ENCODE measurements at regions not wholly inside any gene's neighbourhood (a gene's known extent, or its start where the extent isn't known, plus 50 kb on each side); places are given as distances from the start of the nearest gene placed in this dataset.
"Not testable (repeated sequence)": the region's sequence is repeated elsewhere in the genome, so short reads cannot be mapped to it uniquely, and the experiment has no call there.

DNA sequence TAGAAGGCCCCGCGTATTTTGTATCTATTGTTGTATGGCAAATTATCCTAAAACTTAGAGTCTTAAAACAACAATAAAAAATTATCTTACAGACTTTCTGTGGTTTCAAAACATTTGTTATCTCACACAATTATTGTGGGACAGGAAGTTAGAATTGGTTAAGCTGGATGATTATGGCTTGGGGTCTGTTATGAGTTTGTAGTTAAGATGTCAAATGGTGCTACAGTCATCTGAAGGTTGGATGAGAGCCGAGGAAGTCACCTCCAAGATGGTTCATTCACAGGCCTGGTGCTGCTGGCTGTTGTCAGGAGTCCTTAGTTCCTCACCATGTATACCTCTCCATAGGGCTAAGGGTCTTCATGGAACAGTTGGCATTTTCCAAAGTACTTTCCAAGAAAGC is 175.6 kb upstream of the FANCL start:
- no peaks in the 10 kb centered on the region for H3K9me3 ChIP-seq (ENCODE audit: control insufficient read depth in 2 of 2, insufficient read depth in 1 of 2, low read depth in 1 of 2, low read length in 1 of 2)
- WGBS, 2 donors, result 89% methylated on average over 3 of the region's 3 CpGs

DNA sequence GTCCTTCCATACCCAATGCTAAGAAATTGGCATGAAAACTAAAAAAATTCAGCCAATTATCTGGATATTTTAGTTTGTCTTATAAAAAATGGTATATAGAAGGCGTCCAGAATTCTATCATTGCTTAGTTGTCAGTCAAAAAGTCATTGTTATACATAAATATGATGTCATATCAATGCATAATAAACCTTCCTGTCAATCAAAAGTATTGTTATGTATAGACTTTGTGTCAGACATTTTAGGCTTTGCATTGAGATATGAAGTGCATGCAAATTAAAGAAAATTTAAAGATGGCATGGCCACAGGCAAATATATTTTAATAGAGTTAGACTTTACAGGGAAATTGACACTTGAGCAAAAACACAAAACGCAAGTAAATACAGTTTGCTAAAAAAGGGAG is 173.4 kb upstream of the FANCL start:
- H3K27me3 ChIP-seq (ENCODE audit: control insufficient read depth in 1 of 2, insufficient read depth in 2 of 2, low read length in 2 of 2), result no peaks in the 10 kb centered on the region
- 67 to 74% methylated on average over 2 of the region's 2 CpGs for WGBS, 2 donors
- no peaks in the 10 kb centered on the region for H3K9me3 ChIP-seq (ENCODE audit: control insufficient read depth in 2 of 2, insufficient read depth in 1 of 2, low read depth in 1 of 2, low read length in 1 of 2)
- H3K4me3 ChIP-seq (ENCODE audit: low read depth in 1 of 2, low read length in 2 of 2), result no peak overlapping the region
- H3K27ac ChIP-seq (ENCODE audit: low read depth in 2 of 2, low read length in 1 of 2), result no peak overlapping the region
- no peaks in the 10 kb centered on the region for H3K4me1 ChIP-seq (ENCODE audit: control insufficient read depth in 2 of 2, insufficient read depth in 2 of 2, low read length in 1 of 2)
- no peaks in the 10 kb centered on the region for H3K36me3 ChIP-seq (ENCODE audit: control insufficient read depth in 2 of 2, insufficient read depth in 2 of 2, low read length in 1 of 2)

More for the DNA sequence above, 175.6 kb upstream of the FANCL start:
- no peaks in the 10 kb centered on the region for H3K4me1 ChIP-seq (ENCODE audit: control insufficient read depth in 2 of 2, insufficient read depth in 2 of 2, low read length in 1 of 2)
- H3K27ac ChIP-seq (ENCODE audit: low read depth in 2 of 2, low read length in 1 of 2), result no peak overlapping the region
- peaks cover 0 to 2% of the 10 kb centered on the region in 2 donors for H3K27me3 ChIP-seq (ENCODE audit: control insufficient read depth in 1 of 2, insufficient read depth in 2 of 2, low read length in 2 of 2)
- H3K4me3 ChIP-seq (ENCODE audit: low read depth in 1 of 2, low read length in 2 of 2), result no peak overlapping the region
- no peaks in the 10 kb centered on the region for H3K36me3 ChIP-seq (ENCODE audit: control insufficient read depth in 2 of 2, insufficient read depth in 2 of 2, low read length in 1 of 2)

DNA sequence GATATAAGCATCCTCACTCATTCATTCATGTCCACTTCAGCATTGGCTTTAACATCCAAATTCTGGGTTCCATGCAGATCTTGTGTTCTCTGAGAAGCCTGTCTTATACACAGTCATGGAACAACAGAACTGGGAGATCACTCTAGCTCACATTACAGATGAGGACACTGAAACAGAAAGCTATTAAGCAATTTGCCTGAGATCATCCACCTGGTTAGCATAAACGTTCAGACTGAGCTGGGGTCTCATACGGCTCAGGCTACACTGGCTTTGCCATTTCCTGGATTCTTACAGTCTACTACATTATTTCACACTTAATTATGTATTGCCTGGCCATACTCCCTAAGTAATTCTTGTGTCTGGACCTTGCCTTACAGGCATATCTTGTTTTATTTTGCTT is 169.4 kb upstream of the FANCL start:
- 54 to 61% methylated on average over 2 of the region's 2 CpGs for WGBS, 2 donors
- Histone ChIP-seq H3K4me3 (ENCODE audit: low read depth in 1 of 2, low read length in 2 of 2) (no peak overlapping the region), H3K9me3 (ENCODE audit: control insufficient read depth in 2 of 2, insufficient read depth in 1 of 2, low read depth in 1 of 2, low read length in 1 of 2) (no peaks in the 10 kb centered on the region), H3K27me3 (ENCODE audit: control insufficient read depth in 1 of 2, insufficient read depth in 2 of 2, low read length in 2 of 2) (no peaks in the 10 kb centered on the region), H3K36me3 (ENCODE audit: control insufficient read depth in 2 of 2, insufficient read depth in 2 of 2, low read length in 1 of 2) (no peaks in the 10 kb centered on the region), H3K27ac (ENCODE audit: low read depth in 2 of 2, low read length in 1 of 2) (no peak overlapping the region), H3K4me1 (ENCODE audit: control insufficient read depth in 2 of 2, insufficient read depth in 2 of 2, low read length in 1 of 2) (no peaks in the 10 kb centered on the region)

DNA sequence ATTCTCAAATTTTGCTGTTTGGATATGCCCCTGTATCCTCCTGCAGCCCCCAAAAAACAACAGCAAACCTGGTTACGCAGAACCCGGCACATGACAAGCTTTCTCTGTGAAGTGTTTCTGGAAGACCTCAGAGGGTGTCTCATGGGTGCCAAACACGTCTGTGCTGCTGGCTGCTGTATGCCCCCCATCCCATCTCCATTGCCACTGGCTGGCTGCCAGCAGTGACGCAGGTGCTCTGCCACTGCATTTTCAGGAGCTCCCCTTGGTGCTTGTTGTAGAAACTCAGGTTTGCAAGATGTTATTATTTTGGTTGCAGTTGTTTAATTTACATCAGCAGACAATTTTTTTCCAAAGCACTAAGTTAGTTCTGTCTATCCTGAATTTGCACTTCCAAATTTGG is 166.4 kb upstream of the FANCL start:
- Histone ChIP-seq H3K36me3 (ENCODE audit: control insufficient read depth in 2 of 2, insufficient read depth in 2 of 2, low read length in 1 of 2) (no peaks in the 10 kb centered on the region), H3K4me1 (ENCODE audit: control insufficient read depth in 2 of 2, insufficient read depth in 2 of 2, low read length in 1 of 2) (no peaks in the 10 kb centered on the region), H3K27ac (ENCODE audit: low read depth in 2 of 2, low read length in 1 of 2) (no peak overlapping the region), H3K4me3 (ENCODE audit: low read depth in 1 of 2, low read length in 2 of 2) (no peak overlapping the region), H3K27me3 (ENCODE audit: control insufficient read depth in 1 of 2, insufficient read depth in 2 of 2, low read length in 2 of 2) (no peaks in the 10 kb centered on the region), H3K9me3 (ENCODE audit: control insufficient read depth in 2 of 2, insufficient read depth in 1 of 2, low read depth in 1 of 2, low read length in 1 of 2) (no peaks in the 10 kb centered on the region)
- WGBS, 2 donors, result 79 to 84% methylated on average over 4 of the region's 4 CpGs

DNA sequence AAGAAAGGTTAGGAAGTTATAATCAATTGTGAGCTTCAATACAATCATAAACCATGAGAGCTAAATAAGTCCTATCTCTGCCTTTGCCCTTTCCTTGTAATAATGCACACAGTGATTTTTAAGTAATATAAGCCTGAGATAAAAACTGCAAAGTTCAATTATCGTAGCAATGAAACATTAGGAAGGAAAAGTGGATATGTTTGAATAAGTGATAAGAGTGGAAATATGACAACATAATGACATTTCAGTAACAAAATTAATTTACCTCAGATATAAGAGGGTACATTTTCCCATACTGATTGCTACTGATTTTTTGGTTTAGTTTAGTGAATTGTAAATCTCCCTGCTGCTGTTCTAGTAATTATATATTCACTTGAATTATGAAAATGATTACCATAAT is 164.2 kb upstream of the FANCL start:
- H3K9me3 ChIP-seq (ENCODE audit: control insufficient read depth in 2 of 2, insufficient read depth in 1 of 2, low read depth in 1 of 2, low read length in 1 of 2), result no peaks in the 10 kb centered on the region
- 68 to 83% methylated on average over 1 of the region's 1 CpG for WGBS, 2 donors

DNA sequence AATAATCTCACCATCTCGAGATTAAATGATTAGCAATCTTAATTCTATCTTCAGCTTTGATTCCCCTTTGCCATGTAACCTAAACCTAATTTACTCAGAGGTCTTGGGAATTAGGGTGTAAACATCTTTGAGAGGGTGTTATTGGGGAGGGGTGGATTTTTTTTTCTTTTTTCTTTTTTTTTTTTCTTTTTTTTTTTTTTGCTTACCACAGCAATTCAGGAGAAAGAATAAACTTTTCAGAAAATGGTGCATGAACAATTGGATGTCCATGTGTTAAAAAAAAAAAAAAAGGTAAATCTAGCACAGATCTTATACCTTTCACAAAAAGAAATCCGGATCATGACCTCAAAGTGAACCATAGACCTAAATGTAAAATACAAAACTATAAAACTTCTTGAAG is 160.8 kb upstream of the FANCL start:
- no peaks in the 10 kb centered on the region for H3K4me1 ChIP-seq (ENCODE audit: control insufficient read depth in 2 of 2, insufficient read depth in 2 of 2, low read length in 1 of 2)
- 63 to 68% methylated on average over 2 of the region's 2 CpGs for WGBS, 2 donors

More for the DNA sequence above, 164.2 kb upstream of the FANCL start:
- Histone ChIP-seq H3K4me3 (ENCODE audit: low read depth in 1 of 2, low read length in 2 of 2) (no peak overlapping the region), H3K27ac (ENCODE audit: low read depth in 2 of 2, low read length in 1 of 2) (no peak overlapping the region), H3K4me1 (ENCODE audit: control insufficient read depth in 2 of 2, insufficient read depth in 2 of 2, low read length in 1 of 2) (no peaks in the 10 kb centered on the region), H3K27me3 (ENCODE audit: control insufficient read depth in 1 of 2, insufficient read depth in 2 of 2, low read length in 2 of 2) (no peaks in the 10 kb centered on the region), H3K36me3 (ENCODE audit: control insufficient read depth in 2 of 2, insufficient read depth in 2 of 2, low read length in 1 of 2) (no peaks in the 10 kb centered on the region)

DNA sequence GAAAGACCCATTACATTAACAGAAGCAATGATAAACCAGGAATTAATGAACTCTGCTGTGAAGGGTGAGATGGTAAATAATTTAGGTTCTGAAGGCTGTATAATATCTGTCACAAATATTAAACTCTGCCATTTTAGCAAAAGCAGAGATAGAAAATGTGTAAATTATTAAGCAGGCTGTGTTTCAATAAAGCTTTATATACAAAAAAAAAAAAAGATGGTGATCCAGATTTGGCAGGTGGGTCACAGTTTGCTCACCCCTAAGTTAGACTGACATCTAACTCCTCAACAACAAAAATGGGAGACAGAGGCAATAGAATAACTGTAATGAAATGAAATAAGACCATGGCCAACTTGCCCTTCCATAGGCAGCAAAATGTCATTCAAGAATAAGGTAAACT is 157.3 kb upstream of the FANCL start:
- Histone ChIP-seq H3K27ac (ENCODE audit: low read depth in 2 of 2, low read length in 1 of 2) (no peak overlapping the region), H3K27me3 (ENCODE audit: control insufficient read depth in 1 of 2, insufficient read depth in 2 of 2, low read length in 2 of 2) (no peaks in the 10 kb centered on the region), H3K4me1 (ENCODE audit: control insufficient read depth in 2 of 2, insufficient read depth in 2 of 2, low read length in 1 of 2) (no peaks in the 10 kb centered on the region), H3K36me3 (ENCODE audit: control insufficient read depth in 2 of 2, insufficient read depth in 2 of 2, low read length in 1 of 2) (no peaks in the 10 kb centered on the region), H3K9me3 (ENCODE audit: control insufficient read depth in 2 of 2, insufficient read depth in 1 of 2, low read depth in 1 of 2, low read length in 1 of 2) (no peaks in the 10 kb centered on the region), H3K4me3 (ENCODE audit: low read depth in 1 of 2, low read length in 2 of 2) (no peak overlapping the region)

More for the DNA sequence above, 160.8 kb upstream of the FANCL start:
- Histone ChIP-seq H3K27me3 (ENCODE audit: control insufficient read depth in 1 of 2, insufficient read depth in 2 of 2, low read length in 2 of 2) (no peaks in the 10 kb centered on the region), H3K4me3 (ENCODE audit: low read depth in 1 of 2, low read length in 2 of 2) (no peak overlapping the region), H3K9me3 (ENCODE audit: control insufficient read depth in 2 of 2, insufficient read depth in 1 of 2, low read depth in 1 of 2, low read length in 1 of 2) (no peaks in the 10 kb centered on the region), H3K27ac (ENCODE audit: low read depth in 2 of 2, low read length in 1 of 2) (no peak overlapping the region), H3K36me3 (ENCODE audit: control insufficient read depth in 2 of 2, insufficient read depth in 2 of 2, low read length in 1 of 2) (no peaks in the 10 kb centered on the region)

DNA sequence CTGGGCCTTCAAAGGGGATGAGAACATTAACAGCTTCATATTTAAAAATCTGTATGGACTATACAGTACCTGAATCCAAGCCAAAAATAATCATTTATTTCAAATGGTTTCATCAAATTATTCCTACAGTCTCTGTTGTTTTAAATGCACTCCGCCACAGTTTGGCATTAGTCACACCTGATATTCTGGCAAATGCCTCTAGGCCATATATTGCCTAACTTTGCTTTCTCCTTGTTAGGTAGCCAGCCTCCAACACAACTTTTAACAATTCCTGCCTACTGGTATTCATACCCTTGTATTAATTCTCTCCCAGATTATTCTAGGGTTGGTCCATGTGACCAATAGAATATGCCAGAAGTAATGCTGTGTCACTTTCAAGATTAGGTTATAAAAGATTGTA is 146.6 kb upstream of the FANCL start:
- WGBS, 2 donors, result 68 to 78% methylated on average over 1 of the region's 1 CpG

DNA sequence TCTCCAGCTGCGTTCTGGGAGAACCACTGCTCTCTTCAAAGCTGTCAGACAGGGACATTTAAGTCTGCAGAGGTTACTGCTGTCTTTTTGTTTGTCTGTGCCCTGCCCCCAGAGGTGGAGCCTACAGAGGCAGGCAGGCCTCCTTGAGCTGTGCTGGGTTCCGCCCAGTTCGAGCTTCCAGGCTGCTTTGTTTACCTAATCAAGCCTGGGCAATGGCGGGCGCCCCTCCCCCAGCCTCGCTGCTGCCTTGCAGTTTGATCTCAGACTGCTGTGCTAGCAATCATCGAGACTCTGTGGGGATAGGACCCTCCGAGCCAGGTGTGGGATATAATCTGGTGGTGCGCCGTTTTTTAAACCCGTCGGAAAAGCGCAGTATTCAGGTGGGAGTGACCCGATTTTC is 145.8 kb upstream of the FANCL start:
- H3K36me3 ChIP-seq (ENCODE audit: control insufficient read depth in 2 of 2, insufficient read depth in 2 of 2, low read length in 1 of 2); H3K4me3 ChIP-seq (ENCODE audit: low read depth in 1 of 2, low read length in 2 of 2); H3K4me1 ChIP-seq (ENCODE audit: control insufficient read depth in 2 of 2, insufficient read depth in 2 of 2, low read length in 1 of 2); H3K27me3 ChIP-seq (ENCODE audit: control insufficient read depth in 1 of 2, insufficient read depth in 2 of 2, low read length in 2 of 2); H3K9me3 ChIP-seq (ENCODE audit: control insufficient read depth in 2 of 2, insufficient read depth in 1 of 2, low read depth in 1 of 2, low read length in 1 of 2); H3K27ac ChIP-seq (ENCODE audit: low read depth in 2 of 2, low read length in 1 of 2): not testable (repeated sequence)
- WGBS, 2 donors, result 72 to 75% methylated on average over 13 to 14 of the region's 14 CpGs

More for the DNA sequence above, 146.6 kb upstream of the FANCL start:
- no peaks in the 10 kb centered on the region for H3K27me3 ChIP-seq (ENCODE audit: control insufficient read depth in 1 of 2, insufficient read depth in 2 of 2, low read length in 2 of 2)
- H3K4me1 ChIP-seq (ENCODE audit: control insufficient read depth in 2 of 2, insufficient read depth in 2 of 2, low read length in 1 of 2), result no peaks in the 10 kb centered on the region
- no peaks in the 10 kb centered on the region for H3K9me3 ChIP-seq (ENCODE audit: control insufficient read depth in 2 of 2, insufficient read depth in 1 of 2, low read depth in 1 of 2, low read length in 1 of 2)
- no peaks in the 10 kb centered on the region for H3K36me3 ChIP-seq (ENCODE audit: control insufficient read depth in 2 of 2, insufficient read depth in 2 of 2, low read length in 1 of 2)
- H3K27ac ChIP-seq (ENCODE audit: low read depth in 2 of 2, low read length in 1 of 2), result no peak overlapping the region
- H3K4me3 ChIP-seq (ENCODE audit: low read depth in 1 of 2, low read length in 2 of 2), result no peak overlapping the region

DNA sequence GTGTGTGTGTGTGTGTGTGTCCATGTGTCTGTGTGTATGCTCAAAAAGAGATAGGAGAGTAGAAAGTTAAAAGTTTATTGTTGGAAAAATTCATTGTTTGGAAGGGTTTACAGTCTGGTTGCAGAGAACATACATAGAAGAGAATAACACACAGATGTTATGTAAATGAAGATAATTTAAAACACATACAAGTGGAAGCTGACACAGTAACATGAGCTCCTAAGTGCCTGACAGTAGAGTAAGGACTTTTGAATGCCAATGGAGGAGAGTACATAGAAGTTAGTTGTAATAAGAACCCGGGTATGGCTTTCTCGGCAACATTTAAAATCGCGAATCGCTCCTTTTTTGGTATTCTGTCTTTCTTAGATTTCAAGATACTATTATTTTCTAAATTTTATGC is 137.0 kb upstream of the FANCL start:
- Histone ChIP-seq H3K4me1 (ENCODE audit: control insufficient read depth in 2 of 2, insufficient read depth in 2 of 2, low read length in 1 of 2) (no peaks in the 10 kb centered on the region), H3K36me3 (ENCODE audit: control insufficient read depth in 2 of 2, insufficient read depth in 2 of 2, low read length in 1 of 2) (no peaks in the 10 kb centered on the region), H3K9me3 (ENCODE audit: control insufficient read depth in 2 of 2, insufficient read depth in 1 of 2, low read depth in 1 of 2, low read length in 1 of 2) (no peaks in the 10 kb centered on the region), H3K27ac (ENCODE audit: low read depth in 2 of 2, low read length in 1 of 2) (no peak overlapping the region), H3K4me3 (ENCODE audit: low read depth in 1 of 2, low read length in 2 of 2) (no peak overlapping the region), H3K27me3 (ENCODE audit: control insufficient read depth in 1 of 2, insufficient read depth in 2 of 2, low read length in 2 of 2) (no peaks in the 10 kb centered on the region)
- 90 to 97% methylated on average over 5 of the region's 5 CpGs for WGBS, 2 donors
